GM12875 (cell line): ENCODE measurements at regions not wholly inside any gene's neighbourhood (a gene's known extent, or its start where the extent isn't known, plus 50 kb on each side); places are given as distances from the start of the nearest gene placed in this dataset.
"Not testable (repeated sequence)": the region's sequence is repeated elsewhere in the genome, so short reads cannot be mapped to it uniquely, and the experiment has no call there.

Experiments used
- H3K4me3 ChIP-seq: one replicate; pipeline ENCODE4 v1.5.1; 2011; ENCODE audit warnings: low read depth, low read length, control low read depth
- CTCF ChIP-seq: IDR thresholded peaks from 2 replicates; pipeline ENCODE4 v1.5.1; 2011; ENCODE audit warnings: low read depth, mild to moderate bottlenecking, control low read depth, inconsistent platforms, low read length, moderate library complexity, borderline replicate concordance; ENCODE audit not compliant: insufficient read depth

GRCh38 chr13:88707646-88708045, 1036.5 kb downstream of the SLITRK5 start:
- no peak overlapping the region for H3K4me3 ChIP-seq
- no peak for TF ChIP-seq CTCF

GRCh38 chr13:88717946-88718345, 1046.8 kb downstream of the SLITRK5 start:
- H3K4me3 ChIP-seq, result no peak overlapping the region
- TF ChIP-seq CTCF, result no peak

DNA sequence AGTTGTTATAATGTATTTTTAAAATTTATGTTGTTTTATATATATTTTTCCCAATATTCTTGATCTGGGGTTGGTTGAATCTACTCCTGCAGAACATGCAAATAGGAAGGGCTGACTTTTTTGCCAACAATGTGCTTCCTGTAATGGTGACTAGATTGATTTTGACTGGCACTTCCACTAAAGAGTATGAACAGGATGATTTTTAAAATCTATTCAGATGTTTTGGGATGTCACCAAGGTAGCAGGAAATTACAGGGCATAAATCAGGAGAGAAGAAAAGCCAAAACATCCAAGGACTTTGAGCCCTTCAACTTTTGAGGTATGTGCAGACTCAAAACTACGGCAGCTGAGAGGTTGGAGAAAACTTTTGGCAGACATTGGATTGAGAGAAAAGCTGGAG, 1047.6 kb downstream of the SLITRK5 start:
- TF ChIP-seq CTCF, result no peak
- no peak overlapping the region for H3K4me3 ChIP-seq

GRCh38 chr13:88726075-88726474, 1054.9 kb downstream of the SLITRK5 start:
- TF ChIP-seq CTCF, result no peak
- H3K4me3 ChIP-seq, result no peak overlapping the region

GRCh38 chr13:88727236-88727635, 1056.1 kb downstream of the SLITRK5 start:
- H3K4me3 ChIP-seq, result not testable (repeated sequence)

DNA sequence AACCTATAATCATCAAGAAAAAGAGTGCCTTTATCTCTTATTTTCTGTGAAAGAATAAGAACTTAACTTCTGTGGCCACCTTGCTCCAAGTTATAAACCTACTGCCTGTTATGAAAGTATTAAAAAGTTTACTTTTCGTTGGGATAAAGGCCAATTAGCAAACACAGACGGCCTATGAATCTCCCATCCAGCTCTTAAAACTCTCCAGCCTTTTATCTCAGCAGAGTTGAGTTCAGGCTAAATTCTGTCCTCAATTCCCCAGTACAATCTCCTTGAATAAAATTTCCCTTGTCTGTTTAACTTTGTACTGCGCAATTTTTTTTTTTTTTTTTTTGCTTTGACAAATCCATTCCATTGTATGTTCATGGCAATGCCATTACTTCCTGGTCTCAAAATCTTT, 1058.4 kb downstream of the SLITRK5 start:
- no peak overlapping the region for H3K4me3 ChIP-seq
- TF ChIP-seq CTCF, result no peak

- TF ChIP-seq CTCF, result no peak
- no peak overlapping the region for H3K4me3 ChIP-seq
These were observed 1064.9 kb downstream of the SLITRK5 start for GRCh38 chr13:88736026-88736425.

- no peak overlapping the region for H3K4me3 ChIP-seq
- no peak for TF ChIP-seq CTCF
These were observed 1068.0 kb downstream of the SLITRK5 start for GRCh38 chr13:88739195-88739594.
